AG04449 (cell line): ENCODE measurements at regions not wholly inside any gene's neighbourhood (a gene's known extent, or its start where the extent isn't known, plus 50 kb on each side); places are given as distances from the start of the nearest gene placed in this dataset.

ENCODE experiments used
- CTCF ChIA-PET: fragments of 350-600 bp; formaldehyde crosslinking; extraction: SDS; loops from one replicate; lab custom pipeline; 2021; ENCODE audit warnings: antibody characterized with exemption; lab: Yijun Ruan, JAX
- POLR2A ChIA-PET: fragments of 400-600, 350-600 bp; formaldehyde crosslinking; extraction: SDS; loops from one replicate; lab custom pipeline; 2020; ENCODE audit warnings: antibody characterized with exemption, inconsistent platforms; lab: Yijun Ruan, JAX
- DNase-seq: peaks from one replicate; pipeline ENCODE4 v3.0.0-alpha.2; 2010; ENCODE audit warnings: low read depth, low spot score
- H3K4me3 ChIP-seq: 2 replicates; pipeline ENCODE4 v1.5.1; 2011; ENCODE audit warnings: low read depth, mild to moderate bottlenecking, control low read depth, low read length
- CTCF ChIP-seq: IDR thresholded peaks from one replicate; pipeline ENCODE4 v1.5.1; 2011; ENCODE audit warnings: mild to moderate bottlenecking, moderate library complexity, low read length, control low read depth, inconsistent platforms; ENCODE audit not compliant: insufficient read depth; ENCODE audit errors: missing control alignments

- no peak for TF ChIP-seq CTCF
- no peak overlapping the region for H3K4me3 ChIP-seq
- ChIA-PET CTCF (no interaction called here), POLR2A (no interaction called here)
- DNase-seq, result no peak
Measured at GRCh38 chr14:82134411-82134810, 600.8 kb upstream of the SEL1L start.

GRCh38 chr14:82138431-82138830 lies 604.8 kb upstream of the SEL1L start:
- ChIA-PET POLR2A (no interaction called here), CTCF (no interaction called here)
- no peak for TF ChIP-seq CTCF
- DNase-seq, result no peak
- H3K4me3 ChIP-seq, result no peak overlapping the region

GRCh38 chr14:82146846-82147245 lies 613.2 kb upstream of the SEL1L start:
- H3K4me3 ChIP-seq, result no peak overlapping the region
- CTCF ChIA-PET, result no interaction called here
- POLR2A ChIA-PET, result no interaction called here
- TF ChIP-seq CTCF, result no peak
- DNase-seq, result no peak

GRCh38 chr14:82153689-82154088 lies 620.0 kb upstream of the SEL1L start:
- POLR2A ChIA-PET, result no interaction called here
- TF ChIP-seq CTCF, result no peak
- DNase-seq, result no peak
- CTCF ChIA-PET, result no interaction called here
- no peak overlapping the region for H3K4me3 ChIP-seq

GRCh38 chr14:82159624-82160023 lies 626.0 kb upstream of the SEL1L start:
- no peak overlapping the region for H3K4me3 ChIP-seq
- DNase-seq, result no peak
- CTCF ChIA-PET, result no interaction called here
- TF ChIP-seq CTCF, result no peak
- POLR2A ChIA-PET, result no interaction called here

GRCh38 chr14:82180139-82180538 lies 646.5 kb upstream of the SEL1L start:
- POLR2A ChIA-PET, result no interaction called here
- CTCF ChIA-PET, result no interaction called here
- TF ChIP-seq CTCF, result no peak
- no peak overlapping the region for H3K4me3 ChIP-seq
- DNase-seq, result no peak
